HuH-7 (cell line): ENCODE measurements at regions not wholly inside any gene's neighbourhood (a gene's known extent, or its start where the extent isn't known, plus 50 kb on each side); places are given as distances from the start of the nearest gene placed in this dataset.
"Not testable (repeated sequence)": the region's sequence is repeated elsewhere in the genome, so short reads cannot be mapped to it uniquely, and the experiment has no call there.

Experiments
- DNase-seq: peaks from one replicate; pipeline ENCODE4 v3.0.0; 2011; ENCODE audit warnings: low spot score

GRCh38 chr7:20466543-20467021 is 135.9 kb downstream of the ITGB8 start:
- no peak for DNase-seq

GRCh38 chr7:20470082-20470481 is 139.4 kb downstream of the ITGB8 start:
- DNase-seq, result no peak

GRCh38 chr7:20470726-20471125 is 140.0 kb downstream of the ITGB8 start:
- no peak for DNase-seq

- DNase-seq, result no peak
These were observed 141.2 kb upstream of the ABCB5 start for GRCh38 chr7:20474249-20474648.

- no peak for DNase-seq
These were observed 139.7 kb upstream of the ABCB5 start for GRCh38 chr7:20475756-20476155.

- no peak for DNase-seq
These were observed 138.4 kb upstream of the ABCB5 start for GRCh38 chr7:20477067-20477466.

- no peak for DNase-seq
These were observed 135.8 kb upstream of the ABCB5 start for GRCh38 chr7:20479706-20480105.

- DNase-seq, result no peak
These were observed 133.4 kb upstream of the ABCB5 start for GRCh38 chr7:20482071-20482470.

GRCh38 chr7:20484356-20484755 is 131.1 kb upstream of the ABCB5 start:
- no peak for DNase-seq

- no peak for DNase-seq
These were observed 126.6 kb upstream of the ABCB5 start for GRCh38 chr7:20488850-20489249.

GRCh38 chr7:20491284-20491683 is 124.2 kb upstream of the ABCB5 start:
- no peak for DNase-seq

- DNase-seq, result no peak
These were observed 120.9 kb upstream of the ABCB5 start for GRCh38 chr7:20494566-20494965.

GRCh38 chr7:20501473-20501872 is 114.0 kb upstream of the ABCB5 start:
- DNase-seq, result not testable (repeated sequence)

- no peak for DNase-seq
These were observed 112.1 kb upstream of the ABCB5 start for GRCh38 chr7:20503278-20503950.

GRCh38 chr7:20504060-20504459 is 111.4 kb upstream of the ABCB5 start:
- DNase-seq, result no peak

- DNase-seq, result no peak
These were observed 109.3 kb upstream of the ABCB5 start for GRCh38 chr7:20506175-20506574.

- DNase-seq, result no peak
These were observed 108.3 kb upstream of the ABCB5 start for GRCh38 chr7:20507157-20507556.

- DNase-seq, result no peak
These were observed 107.4 kb upstream of the ABCB5 start for GRCh38 chr7:20508109-20508508.

- no peak for DNase-seq
These were observed 105.4 kb upstream of the ABCB5 start for GRCh38 chr7:20509892-20510572.

GRCh38 chr7:20510573-20510900 is 104.9 kb upstream of the ABCB5 start:
- DNase-seq, result no peak

- DNase-seq, result no peak
These were observed 102.1 kb upstream of the ABCB5 start for GRCh38 chr7:20513341-20513740.

- DNase-seq, result no peak
These were observed 101.6 kb upstream of the ABCB5 start for GRCh38 chr7:20513897-20514296.

- DNase-seq, result no peak
These were observed 101.1 kb upstream of the ABCB5 start for GRCh38 chr7:20514364-20514763.

GRCh38 chr7:20519645-20520044 is 95.8 kb upstream of the ABCB5 start:
- DNase-seq, result no peak
